ENCODE measurements at regions not wholly inside any gene's neighbourhood (a gene's known extent, or its start where the extent isn't known, plus 50 kb on each side); places are given as distances from the start of the nearest gene placed in this dataset.

- Histone ChIP-seq H3K27me3 (no peaks in the 10 kb centered on the region), H3K27ac (no peak overlapping the region), H3K4me1 (ENCODE audit: insufficient read depth) (peaks cover 5% of the 10 kb centered on the region), H3K36me3 (no peaks in the 10 kb centered on the region), H3K4me3 (no peak overlapping the region), H3K9me3 (peaks cover 0 to 2% of the 10 kb centered on the region in 2 donors)
- intact Hi-C loops (cut with DNase I), result no loop called here
- DNase-seq, result no peak
- 75 to 96% (median 95%) methylated on average over 4 of the region's 4 CpGs for WGBS, 3 donors
- no peak for TF ChIP-seq EP300 (IDR thresholded peaks at IDR 0.05)
Observed at GRCh38 chr10:78321500-78321899, 287.8 kb downstream of the RPS24 start.

GRCh38 chr10:78326372-78326771 lies 292.7 kb downstream of the RPS24 start:
- no peak overlapping the region for H3K4me3 ChIP-seq
- no peak for TF ChIP-seq EP300 (IDR thresholded peaks at IDR 0.05)
- no peak for TF ChIP-seq CTCF (IDR thresholded peaks at IDR 0.05)
- no peak for TF ChIP-seq POLR2A (IDR thresholded peaks at IDR 0.05)
- H3K36me3 ChIP-seq, result no peaks in the 10 kb centered on the region
- no peak overlapping the region for H3K27ac ChIP-seq
- DNase-seq, result no peak
- H3K4me1 ChIP-seq (ENCODE audit: insufficient read depth), result peaks cover 3% of the 10 kb centered on the region
- no peaks in the 10 kb centered on the region for H3K27me3 ChIP-seq
- peaks cover 0 to 2% of the 10 kb centered on the region in 2 donors for H3K9me3 ChIP-seq
- intact Hi-C loops (cut with DNase I), result no loop called here
- 90 to 93% (median 91%) methylated on average over 1 of the region's 1 CpG for WGBS, 3 donors

- Histone ChIP-seq H3K27ac (no peak overlapping the region), H3K36me3 (no peaks in the 10 kb centered on the region), H3K9me3 (peaks cover 0 to 2% of the 10 kb centered on the region in 2 donors), H3K27me3 (no peaks in the 10 kb centered on the region), H3K4me3 (no peak overlapping the region), H3K4me1 (ENCODE audit: insufficient read depth) (peaks cover 6% of the 10 kb centered on the region)
- intact Hi-C loops (cut with DNase I), result no loop called here
- WGBS, 3 donors, result 88 to 95% (median 93%) methylated on average over 4 of the region's 4 CpGs
- TF ChIP-seq POLR2A (IDR thresholded peaks at IDR 0.05) (no peak), EP300 (IDR thresholded peaks at IDR 0.05) (no peak), CTCF (IDR thresholded peaks at IDR 0.05) (no peak)
- DNase-seq, result no peak
Observed at GRCh38 chr10:78327778-78328591, 294.3 kb downstream of the RPS24 start.

GRCh38 chr10:78328592-78329404 lies 295.1 kb downstream of the RPS24 start:
- H3K4me3 ChIP-seq, result no peak overlapping the region

More at GRCh38 chr10:78328592-78329404, 295.1 kb downstream of the RPS24 start:
- peaks cover 6% of the 10 kb centered on the region for H3K4me1 ChIP-seq (ENCODE audit: insufficient read depth)
- TF ChIP-seq POLR2A (IDR thresholded peaks at IDR 0.05), result no peak
- no peak for TF ChIP-seq CTCF (IDR thresholded peaks at IDR 0.05)
- intact Hi-C loops (cut with DNase I), result no loop called here
- no peaks in the 10 kb centered on the region for H3K36me3 ChIP-seq
- 88 to 93% (median 92%) methylated on average over 10 of the region's 10 CpGs for WGBS, 3 donors
- no peak for DNase-seq
- H3K27me3 ChIP-seq, result no peaks in the 10 kb centered on the region
- no peak overlapping the region for H3K27ac ChIP-seq
- peaks cover 0 to 2% of the 10 kb centered on the region in 2 donors for H3K9me3 ChIP-seq
